HEK293 (cell line): ENCODE measurements at regions not wholly inside any gene's neighbourhood (a gene's known extent, or its start where the extent isn't known, plus 50 kb on each side); places are given as distances from the start of the nearest gene placed in this dataset.

Experiments used
- CTCF ChIA-PET: fragments of 350-600 bp; formaldehyde crosslinking; extraction: SDS; loops from one replicate; lab custom pipeline; 2021; ENCODE audit warnings: antibody characterized with exemption; lab: Yijun Ruan, JAX
- POLR2A ChIA-PET: fragments of 300-600 bp; formaldehyde crosslinking; extraction: SDS; loops from one replicate; lab custom pipeline; 2020; ENCODE audit warnings: antibody characterized with exemption, inconsistent platforms; lab: Yijun Ruan, JAX
- H3K27ac ChIP-seq: fragments of 200-500 bp; sonication (Bioruptor generic); 2 replicates; pipeline ENCODE4 v1.5.1; 2014; ENCODE audit warnings: low read depth, low read length, control low read depth, inconsistent platforms; ENCODE audit errors: extremely low read depth
- H3K36me3 ChIP-seq, 2 experiments: fragments of 200-500 bp in 1 of 2; sonication (Bioruptor generic) in 1 of 2; 1 replicate in 1 of 2; 2 replicates in 1 of 2; pipeline ENCODE4 v1.5.1; 2014 to 2017; ENCODE audit warnings: inconsistent platforms in 2 of 2, low read length in 2 of 2; ENCODE audit not compliant: control insufficient read depth in 2 of 2, insufficient read depth in 1 of 2
- H3K4me1 ChIP-seq: fragments of 200-500 bp; sonication (Bioruptor generic); 2 replicates; pipeline ENCODE4 v1.5.1; 2014; ENCODE audit warnings: mild to moderate bottlenecking, low read length, inconsistent platforms; ENCODE audit not compliant: control insufficient read depth, insufficient read depth
- H3K4me3 ChIP-seq: 2 replicates; pipeline ENCODE4 v1.5.1; 2011; ENCODE audit warnings: low read depth, mild to moderate bottlenecking, control low read depth, low read length, moderate library complexity
- H3K9me3 ChIP-seq: fragments of 200-500 bp; sonication (Bioruptor generic); 2 replicates; pipeline ENCODE4 v1.5.1; 2014; ENCODE audit warnings: low read depth, low read length, inconsistent platforms; ENCODE audit not compliant: control insufficient read depth, insufficient read depth
- OVOL3 ChIP-seq: fragments of 450-650 bp; formaldehyde crosslinking; IDR thresholded peaks from 2 replicates; pipeline ENCODE4 v1.5.1; 2016; ENCODE audit warnings: missing biosample characterization, missing genetic modification characterization
- PRDM1 ChIP-seq: fragments of 450-650 bp; formaldehyde crosslinking; IDR thresholded peaks from 2 replicates; pipeline ENCODE4; 2016; ENCODE audit warnings: missing biosample characterization, missing genetic modification characterization
- PRDM2 ChIP-seq: fragments of 450-650 bp; formaldehyde crosslinking; IDR thresholded peaks from 2 replicates; pipeline ENCODE4 v1.5.1; 2016; ENCODE audit warnings: missing biosample characterization, missing genetic modification characterization, borderline replicate concordance
- ZFP69B ChIP-seq: fragments of 450-650 bp; formaldehyde crosslinking; IDR thresholded peaks from 2 replicates; pipeline ENCODE4 v1.5.1; 2016; ENCODE audit warnings: missing biosample characterization, missing genetic modification characterization
- ZNF112 ChIP-seq: fragments of 450-650 bp; formaldehyde crosslinking; IDR thresholded peaks from 2 replicates; pipeline ENCODE4 v1.5.0; 2017; ENCODE audit warnings: missing biosample characterization, missing genetic modification characterization
- ZNF146 ChIP-seq: fragments of 450-650 bp; formaldehyde crosslinking; IDR thresholded peaks from 2 replicates; pipeline ENCODE4 v1.5.1; 2016; ENCODE audit warnings: missing biosample characterization, missing genetic modification characterization
- ZNF18 ChIP-seq: fragments of 450-650 bp; formaldehyde crosslinking; IDR thresholded peaks from 2 replicates; pipeline ENCODE4 v1.5.1; 2016; ENCODE audit warnings: missing biosample characterization, missing genetic modification characterization
- ZNF184 ChIP-seq: fragments of 450-650 bp; IDR thresholded peaks from 2 replicates; pipeline ENCODE4 v1.5.1; 2018; ENCODE audit warnings: missing biosample characterization, mild to moderate bottlenecking, missing genetic modification characterization
- ZNF211 ChIP-seq: fragments of 450-650 bp; formaldehyde crosslinking; IDR thresholded peaks from 2 replicates; pipeline ENCODE4 v1.5.1; 2016; ENCODE audit warnings: low read depth, missing biosample characterization, missing genetic modification characterization
- ZNF221 ChIP-seq: fragments of 450-650 bp; formaldehyde crosslinking; IDR thresholded peaks from 2 replicates; pipeline ENCODE4 v1.5.1; 2017; ENCODE audit warnings: missing biosample characterization, missing genetic modification characterization, borderline replicate concordance
- ZNF398 ChIP-seq: fragments of 450-650 bp; formaldehyde crosslinking; IDR thresholded peaks from 2 replicates; pipeline ENCODE4 v1.5.1; 2017; ENCODE audit warnings: missing biosample characterization, missing genetic modification characterization
- ZNF488 ChIP-seq: fragments of 450-650 bp; formaldehyde crosslinking; IDR thresholded peaks from 2 replicates; pipeline ENCODE4 v1.5.1; 2016; ENCODE audit warnings: missing biosample characterization, missing genetic modification characterization
- ZNF549 ChIP-seq: fragments of 450-650 bp; IDR thresholded peaks from 2 replicates; pipeline ENCODE4 v1.5.1; 2018; ENCODE audit warnings: missing biosample characterization, missing genetic modification characterization, mild to moderate bottlenecking, inconsistent platforms, moderate library complexity
- ZNF571 ChIP-seq: fragments of 450-650 bp; formaldehyde crosslinking; IDR thresholded peaks from 2 replicates; pipeline ENCODE4 v1.5.0; 2017; ENCODE audit warnings: missing biosample characterization, missing genetic modification characterization
- ZNF580 ChIP-seq: fragments of 450-650 bp; formaldehyde crosslinking; IDR thresholded peaks from 2 replicates; pipeline ENCODE4 v1.5.1; 2016; ENCODE audit warnings: missing biosample characterization, missing genetic modification characterization
- ZNF707 ChIP-seq: fragments of 450-650 bp; formaldehyde crosslinking; IDR thresholded peaks from 2 replicates; pipeline ENCODE4 v1.5.1; 2016; ENCODE audit warnings: missing biosample characterization, missing genetic modification characterization
- ZNF76 ChIP-seq: fragments of 450-650 bp; formaldehyde crosslinking; IDR thresholded peaks from 2 replicates; pipeline ENCODE4; 2016; ENCODE audit warnings: low read depth, missing biosample characterization, missing genetic modification characterization, borderline replicate concordance
- ZNF777 ChIP-seq: fragments of 450-650 bp; formaldehyde crosslinking; IDR thresholded peaks from 2 replicates; pipeline ENCODE4 v1.5.1; 2017; ENCODE audit warnings: missing biosample characterization, missing genetic modification characterization, borderline replicate concordance
- ZNF837 ChIP-seq: fragments of 450-650 bp; formaldehyde crosslinking; IDR thresholded peaks from 2 replicates; pipeline ENCODE4 v1.5.1; 2016; ENCODE audit warnings: missing biosample characterization, missing genetic modification characterization
- ZSCAN23 ChIP-seq: fragments of 450-650 bp; formaldehyde crosslinking; IDR thresholded peaks from 2 replicates; pipeline ENCODE4 v1.5.1; 2016; ENCODE audit warnings: missing biosample characterization, missing genetic modification characterization

GRCh38 chr6:113128661-113129060 lies 728.5 kb upstream of the MARCKS start:
- POLR2A ChIA-PET: no interaction called here
- no peaks in the 10 kb centered on the region for H3K36me3 ChIP-seq
- no peak overlapping the region for H3K27ac ChIP-seq
- TF ChIP-seq ZFP69B: no peak
- TF ChIP-seq ZNF146 (tag by site-specific recombination): no peak
- TF ChIP-seq OVOL3 (tag by site-specific recombination): no peak
- no peak for TF ChIP-seq ZNF571
- no peak for TF ChIP-seq ZNF211 (tag by site-specific recombination)
- no peak for TF ChIP-seq ZNF112 (tag by site-specific recombination)
- TF ChIP-seq ZNF76: no peak
- no peak for TF ChIP-seq ZNF837 (tag by site-specific recombination)
- TF ChIP-seq PRDM2 (tag by site-specific recombination): no peak
- no peak for TF ChIP-seq ZNF18 (tag by site-specific recombination)
- TF ChIP-seq ZNF221 (tag by site-specific recombination): no peak
- TF ChIP-seq ZNF580: no peak
- no peak for TF ChIP-seq ZSCAN23 (tag by site-specific recombination)
- no peak for TF ChIP-seq ZNF777
- no peak for TF ChIP-seq ZNF707 (tag by site-specific recombination)
- no peak for TF ChIP-seq ZNF398 (tag by site-specific recombination)
- no peak for TF ChIP-seq ZNF488 (tag by site-specific recombination)
- TF ChIP-seq PRDM1: no peak
- TF ChIP-seq ZNF184 (tag by site-specific recombination): no peak
- no peak for TF ChIP-seq ZNF549 (tag by site-specific recombination)
- TF ChIP-seq, all 188 proteins: peak for 0
- CTCF ChIA-PET: interaction anchor here (0.7 kb wide), 1 partner anchor 230 kb away, joined by 4 read pairs; no protein-coding TSS in a partner anchor
- no peaks in the 10 kb centered on the region for H3K4me1 ChIP-seq
- no peaks in the 10 kb centered on the region for H3K9me3 ChIP-seq
- no peak overlapping the region for H3K4me3 ChIP-seq
